Uterus (tissue), 2 donors: ENCODE measurements at regions not wholly inside any gene's neighbourhood (a gene's known extent, or its start where the extent isn't known, plus 50 kb on each side); places are given as distances from the start of the nearest gene placed in this dataset.

Experiments used
- POLR2A ChIP-seq, 2 donors: fragments of 450-650 bp; IDR thresholded peaks; one replicate each; pipeline ENCODE4 v1.6.1; 2016; ENCODE audit warnings: antibody characterized with exemption in 2 of 2, mild to moderate bottlenecking in 1 of 2, moderate library complexity in 1 of 2
- TF ChIP-seq, protein P1 (sequence below), 4 experiments: fragments of 200-600 bp in 2 of 4; fragments of 450-650 bp in 2 of 4; sonication (generic) in 2 of 4; IDR thresholded peaks; one replicate each; pipeline ENCODE4 v1.5.1; 2016 to 2019; ENCODE audit warnings: antibody characterized with exemption in 4 of 4, mild to moderate bottlenecking in 2 of 4, moderate library complexity in 1 of 4

DNA sequence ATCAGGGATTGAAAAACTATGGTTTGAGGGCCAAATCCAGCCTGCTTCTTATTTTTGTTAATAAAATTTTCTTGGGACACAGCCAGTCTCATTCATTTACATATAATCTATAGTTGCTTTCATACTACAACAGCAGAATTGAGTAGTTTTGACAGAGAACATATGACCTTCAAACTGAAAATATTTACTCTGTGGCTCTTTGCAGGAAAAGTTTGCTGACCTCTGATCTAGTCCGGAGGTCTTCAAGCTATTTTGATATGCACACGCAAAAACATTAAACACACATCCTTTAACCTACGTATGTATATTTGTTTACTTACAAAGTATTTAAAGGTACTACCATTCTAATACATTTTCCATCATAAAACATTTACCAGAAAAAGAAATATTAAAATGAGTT lies 76.5 kb upstream of the LARGE1 start:
- TF ChIP-seq, protein P1, sequence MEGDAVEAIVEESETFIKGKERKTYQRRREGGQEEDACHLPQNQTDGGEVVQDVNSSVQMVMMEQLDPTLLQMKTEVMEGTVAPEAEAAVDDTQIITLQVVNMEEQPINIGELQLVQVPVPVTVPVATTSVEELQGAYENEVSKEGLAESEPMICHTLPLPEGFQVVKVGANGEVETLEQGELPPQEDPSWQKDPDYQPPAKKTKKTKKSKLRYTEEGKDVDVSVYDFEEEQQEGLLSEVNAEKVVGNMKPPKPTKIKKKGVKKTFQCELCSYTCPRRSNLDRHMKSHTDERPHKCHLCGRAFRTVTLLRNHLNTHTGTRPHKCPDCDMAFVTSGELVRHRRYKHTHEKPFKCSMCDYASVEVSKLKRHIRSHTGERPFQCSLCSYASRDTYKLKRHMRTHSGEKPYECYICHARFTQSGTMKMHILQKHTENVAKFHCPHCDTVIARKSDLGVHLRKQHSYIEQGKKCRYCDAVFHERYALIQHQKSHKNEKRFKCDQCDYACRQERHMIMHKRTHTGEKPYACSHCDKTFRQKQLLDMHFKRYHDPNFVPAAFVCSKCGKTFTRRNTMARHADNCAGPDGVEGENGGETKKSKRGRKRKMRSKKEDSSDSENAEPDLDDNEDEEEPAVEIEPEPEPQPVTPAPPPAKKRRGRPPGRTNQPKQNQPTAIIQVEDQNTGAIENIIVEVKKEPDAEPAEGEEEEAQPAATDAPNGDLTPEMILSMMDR (IDR thresholded peaks at IDR 0.05) = no peak
- no peak for TF ChIP-seq POLR2A (IDR thresholded peaks at IDR 0.05)
